Femur (tissue), 1 donor: ENCODE measurements at regions not wholly inside any gene's neighbourhood (a gene's known extent, or its start where the extent isn't known, plus 50 kb on each side); places are given as distances from the start of the nearest gene placed in this dataset.

Source experiments
- DNase-seq: peaks from one replicate; pipeline ENCODE4 v3.0.0-alpha.2; 2017

- DNase-seq: no peak
Measured at GRCh38 chr2:2704428-2705090, 373.5 kb upstream of the MYT1L start.

- no peak for DNase-seq
Measured at GRCh38 chr2:2703762-2704427, 372.8 kb upstream of the MYT1L start.

GRCh38 chr2:2703172-2703571 lies 372.1 kb upstream of the MYT1L start:
- DNase-seq: no peak

GRCh38 chr2:2702385-2702784 lies 371.3 kb upstream of the MYT1L start:
- no peak for DNase-seq

- no peak for DNase-seq
Measured at GRCh38 chr2:2701813-2702212, 370.7 kb upstream of the MYT1L start.

- no peak for DNase-seq
Measured at GRCh38 chr2:2701176-2701781, 370.2 kb upstream of the MYT1L start.

GRCh38 chr2:2699121-2699505 lies 368.0 kb upstream of the MYT1L start:
- DNase-seq: no peak

- no peak for DNase-seq
Measured at GRCh38 chr2:2698182-2699120, 367.4 kb upstream of the MYT1L start.

GRCh38 chr2:2696733-2697455 lies 365.8 kb upstream of the MYT1L start:
- no peak for DNase-seq

- no peak for DNase-seq
Measured at GRCh38 chr2:2696325-2696724, 365.2 kb upstream of the MYT1L start.

GRCh38 chr2:2694746-2695145 lies 363.7 kb upstream of the MYT1L start:
- no peak for DNase-seq

GRCh38 chr2:2692599-2693389 lies 361.7 kb upstream of the MYT1L start:
- DNase-seq: no peak

GRCh38 chr2:2691419-2691818 lies 360.3 kb upstream of the MYT1L start:
- no peak for DNase-seq

- no peak for DNase-seq
Measured at GRCh38 chr2:2690985-2691384, 359.9 kb upstream of the MYT1L start.

- no peak for DNase-seq
Measured at GRCh38 chr2:2689306-2689705, 358.2 kb upstream of the MYT1L start.

- DNase-seq: no peak
Measured at GRCh38 chr2:2688254-2688653, 357.2 kb upstream of the MYT1L start.

GRCh38 chr2:2687745-2688144 lies 356.7 kb upstream of the MYT1L start:
- DNase-seq: no peak

GRCh38 chr2:2686222-2686621 lies 355.1 kb upstream of the MYT1L start:
- DNase-seq: no peak

- DNase-seq: no peak
Measured at GRCh38 chr2:2683606-2684224, 352.6 kb upstream of the MYT1L start.

GRCh38 chr2:2682700-2683342 lies 351.7 kb upstream of the MYT1L start:
- DNase-seq: no peak
